ENCODE measurements at regions not wholly inside any gene's neighbourhood (a gene's known extent, or its start where the extent isn't known, plus 50 kb on each side); places are given as distances from the start of the nearest gene placed in this dataset.
"Not testable (repeated sequence)": the region's sequence is repeated elsewhere in the genome, so short reads cannot be mapped to it uniquely, and the experiment has no call there.

GRCh38 chr14:94864387-94865195, 94.7 kb upstream of the GSC start:
- intact Hi-C loops (cut with DNase I) = no loop called here
- DNase-seq (ENCODE audit: low spot score) = no peak

DNA sequence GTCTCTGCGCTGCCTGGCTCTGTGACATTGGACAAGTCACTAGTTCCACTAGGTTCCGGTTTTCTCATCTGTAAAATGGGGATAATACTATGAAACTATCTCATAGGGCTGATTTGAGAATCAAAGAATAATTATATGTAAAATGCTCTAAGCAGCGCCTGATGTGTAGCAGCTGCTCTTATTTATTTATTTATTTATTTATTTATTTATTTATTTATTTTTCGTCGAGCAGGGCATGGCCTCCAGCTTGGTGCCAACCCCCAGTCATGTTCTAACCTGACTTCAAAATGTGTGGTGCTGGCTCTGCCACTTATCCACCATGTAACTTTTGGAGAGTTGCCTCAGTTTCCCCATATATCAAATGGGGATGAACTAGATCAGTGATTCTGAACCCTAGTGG, 93.5 kb upstream of the GSC start:
- intact Hi-C loops (cut with DNase I) = no loop called here
- DNase-seq (ENCODE audit: low spot score) = no peak

DNA sequence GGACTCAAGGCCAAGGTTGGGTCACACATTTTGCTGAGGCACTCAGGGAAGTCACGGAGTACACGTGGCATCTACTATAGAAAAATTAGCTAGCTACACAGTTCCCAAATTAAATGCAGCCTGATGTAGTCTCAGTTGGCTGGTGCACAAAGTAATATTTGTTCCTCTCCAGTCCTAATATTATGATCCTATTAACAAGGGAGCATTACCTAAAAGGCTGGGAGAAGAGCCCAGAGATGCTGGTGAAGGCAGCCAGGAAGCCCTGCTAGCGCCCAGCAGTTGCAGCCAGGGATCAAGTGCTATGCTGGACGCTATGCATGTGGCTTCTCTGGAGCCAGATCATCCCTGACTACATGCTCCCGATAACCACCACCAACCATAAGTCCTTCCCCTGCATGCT, 88.0 kb upstream of the GSC start:
- DNase-seq (ENCODE audit: low spot score) = no peak
- intact Hi-C loops (cut with DNase I) = no loop called here

DNA sequence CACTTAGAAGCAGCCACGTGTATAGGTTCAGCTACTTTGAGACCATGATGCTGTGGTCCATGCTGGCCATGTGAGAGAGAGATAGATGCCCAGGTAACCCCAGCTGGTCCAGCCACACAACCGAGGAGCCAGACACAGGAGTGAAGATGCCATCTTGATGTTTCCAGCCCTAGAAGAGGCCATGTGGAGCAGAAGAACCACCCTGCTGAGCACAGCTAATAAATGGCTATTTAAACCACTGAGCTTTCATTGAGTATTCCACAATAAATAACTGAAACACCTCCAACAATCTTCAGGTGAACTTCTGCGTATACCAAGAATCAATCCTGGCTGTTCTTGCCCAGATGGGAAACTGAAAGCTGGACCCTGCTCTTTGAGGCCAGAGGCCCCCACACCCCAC, 84.0 kb upstream of the GSC start:
- intact Hi-C loops (cut with DNase I) = no loop called here
- DNase-seq (ENCODE audit: low spot score) = no peak

- intact Hi-C loops (cut with DNase I) = no loop called here
These were observed 80.6 kb upstream of the GSC start for GRCh38 chr14:94850309-94851211.

DNA sequence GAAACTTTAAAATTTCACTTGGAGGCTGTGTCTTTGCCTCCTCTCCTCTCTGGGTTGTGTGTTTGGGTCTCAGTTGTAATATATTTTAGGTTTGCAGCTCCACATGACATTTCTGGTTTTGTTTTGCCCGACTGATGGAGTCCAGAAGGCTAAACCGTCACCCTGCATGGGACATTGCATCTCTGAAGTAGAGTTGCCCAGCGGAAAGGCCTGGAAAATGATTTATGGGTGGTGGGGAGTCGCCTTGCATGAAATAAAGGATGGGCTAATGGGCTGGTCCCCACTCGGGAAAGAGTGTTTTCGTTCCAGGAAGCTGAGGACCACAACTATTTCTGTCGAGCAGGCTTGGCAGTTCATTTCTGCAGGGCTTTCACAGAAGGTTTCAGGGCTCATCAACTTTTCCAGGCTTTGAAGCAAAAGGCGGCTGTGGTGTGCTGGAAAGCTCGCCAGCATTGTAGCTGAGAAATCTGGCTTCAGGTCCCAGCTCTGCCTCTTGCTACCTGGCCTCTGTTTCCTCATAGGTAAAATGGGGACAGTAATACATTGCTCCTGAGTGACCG, 74.8 kb upstream of the GSC start:
- intact Hi-C loops (cut with DNase I) = no loop called here
- DNase-seq (ENCODE audit: low spot score) = no peak

More at GRCh38 chr14:94850309-94851211, 80.6 kb upstream of the GSC start:
- DNase-seq (ENCODE audit: low spot score) = no peak

GRCh38 chr14:94840467-94840866, 70.6 kb upstream of the GSC start:
- intact Hi-C loops (cut with DNase I) = no loop called here
- DNase-seq (ENCODE audit: low spot score) = no peak

DNA sequence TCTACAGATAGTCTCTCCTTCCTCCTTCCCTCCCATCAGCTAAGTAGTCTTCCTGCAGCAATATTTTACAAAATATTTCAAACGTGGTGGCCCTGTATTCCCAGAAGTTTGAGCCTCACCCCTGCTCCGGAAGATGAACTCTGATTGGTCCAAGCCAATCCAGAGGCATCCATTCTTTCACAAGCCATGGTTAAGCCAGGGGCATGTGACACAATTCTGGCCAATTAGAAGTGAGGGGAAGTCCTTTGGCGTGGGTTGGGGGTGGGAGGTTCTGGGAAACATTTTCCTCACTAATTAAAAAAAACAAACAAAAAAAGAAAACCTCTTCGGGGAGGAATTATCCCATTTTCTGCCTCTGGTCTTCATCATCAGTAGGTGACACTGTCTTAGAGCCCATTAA, 69.4 kb upstream of the GSC start:
- no peak for DNase-seq (ENCODE audit: low spot score)
- intact Hi-C loops (cut with DNase I) = loop anchor here in 1 of 2 donors (5.0 kb wide), 1 partner anchor 253 kb away; no protein-coding TSS in a partner anchor

DNA sequence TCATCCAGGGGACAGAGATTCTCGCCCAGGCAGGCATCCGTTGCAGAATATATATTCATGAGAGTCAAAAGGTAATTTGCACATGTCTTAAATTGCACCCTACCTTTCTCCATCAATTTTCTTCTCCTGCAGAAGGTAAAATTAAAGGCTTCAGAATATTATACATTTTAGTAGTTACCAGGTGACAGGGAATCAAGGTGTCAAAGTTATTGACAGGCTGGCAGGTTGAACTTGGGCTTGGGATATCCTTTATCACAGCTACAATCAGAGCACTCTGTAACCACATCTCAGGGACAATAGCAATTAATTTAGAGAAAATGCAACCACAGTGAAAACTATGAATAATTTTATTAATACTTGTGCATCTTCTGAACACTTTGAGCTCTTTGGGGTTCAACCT, 66.9 kb upstream of the GSC start:
- DNase-seq (ENCODE audit: low spot score) = no peak
- intact Hi-C loops (cut with DNase I) = loop anchor here in 1 of 2 donors (5.0 kb wide), 1 partner anchor 255 kb away; no protein-coding TSS in a partner anchor

GRCh38 chr14:94833633-94834032, 63.7 kb upstream of the GSC start:
- intact Hi-C loops (cut with DNase I) = no loop called here
- no peak for DNase-seq (ENCODE audit: low spot score)

DNA sequence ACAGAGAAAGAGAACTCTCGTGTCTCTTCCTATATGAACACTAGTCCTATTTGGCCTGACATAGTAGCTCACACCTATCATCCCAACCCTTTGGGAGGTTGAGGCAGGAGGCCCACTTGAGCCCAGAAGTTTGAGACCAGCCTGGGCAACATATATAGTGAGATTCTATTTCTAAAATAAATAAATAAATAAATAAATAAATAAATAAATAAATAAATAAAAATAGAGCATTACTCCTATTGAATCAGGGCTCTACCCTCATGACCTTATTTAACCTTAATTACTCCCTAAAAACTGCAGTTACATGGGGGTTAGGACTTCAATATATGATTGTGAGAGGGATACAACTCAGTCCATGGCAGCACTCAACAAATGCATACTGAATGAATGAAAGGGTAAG, 61.2 kb upstream of the GSC start:
- intact Hi-C loops (cut with DNase I) = no loop called here
- no peak for DNase-seq (ENCODE audit: low spot score)

GRCh38 chr14:94827711-94828447, 58.0 kb upstream of the GSC start:
- DNase-seq (ENCODE audit: low spot score) = no peak
- intact Hi-C loops (cut with DNase I) = no loop called here

- intact Hi-C loops (cut with DNase I) = no loop called here
- DNase-seq (ENCODE audit: low spot score) = no peak
These were observed 56.9 kb upstream of the GSC start for GRCh38 chr14:94826774-94827173.

DNA sequence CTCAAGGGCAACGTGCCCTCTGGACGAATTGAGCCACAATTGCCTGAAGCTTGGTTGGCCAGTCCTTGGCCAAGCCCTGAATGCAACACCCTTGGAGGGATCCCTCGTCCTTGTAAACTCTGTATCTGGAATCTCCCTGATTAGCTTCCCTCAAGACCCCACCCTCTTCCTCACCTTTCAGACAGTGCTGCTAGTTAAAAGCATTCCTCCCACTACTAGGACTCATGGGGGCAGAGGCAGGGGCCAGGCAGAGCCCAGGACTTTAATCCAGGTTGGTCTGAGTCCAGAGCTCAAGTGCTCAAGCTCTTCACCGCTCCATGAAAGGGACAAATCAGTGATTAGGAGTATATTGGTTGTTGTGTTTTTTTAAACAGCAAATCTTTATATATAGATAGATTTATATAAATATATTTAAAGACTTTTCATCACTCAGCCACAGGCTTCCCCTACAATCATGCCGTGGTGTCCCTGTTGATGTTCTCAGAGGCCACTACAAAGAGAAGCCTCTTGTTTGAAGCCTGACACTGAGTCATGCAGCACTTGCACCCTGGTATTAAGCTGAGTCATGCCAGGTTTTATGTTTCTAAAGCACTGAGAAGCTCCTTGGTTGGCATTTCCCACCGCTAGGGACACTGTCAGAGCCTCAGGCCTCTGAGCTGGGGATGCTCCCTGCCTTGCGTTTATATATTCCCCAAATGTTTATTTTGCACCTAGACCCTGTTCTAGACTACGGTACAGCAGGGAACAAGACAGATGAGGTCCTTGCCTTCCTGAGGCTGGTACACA, 53.8 kb upstream of the GSC start:
- intact Hi-C loops (cut with DNase I) = no loop called here
- no peak for DNase-seq (ENCODE audit: low spot score)

DNA sequence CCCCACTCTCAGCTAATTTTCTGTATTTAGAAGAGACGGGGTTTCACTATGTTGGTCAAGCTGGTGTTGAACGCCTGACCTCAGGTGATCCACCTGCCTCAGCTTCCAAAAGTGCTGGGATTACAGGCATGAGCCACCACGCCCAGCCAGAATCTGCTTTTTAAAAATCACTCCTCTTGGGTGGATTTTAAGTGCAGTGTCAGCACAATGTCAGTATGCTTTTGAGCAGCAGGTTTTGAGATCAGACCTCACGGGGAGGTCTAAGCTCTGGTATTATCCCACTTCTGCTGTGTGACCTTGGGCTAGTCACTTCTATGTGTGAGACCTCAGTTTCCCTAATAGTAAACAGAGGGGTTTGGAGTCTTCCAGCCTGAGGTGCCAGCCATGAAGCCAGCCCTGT, 51.8 kb upstream of the GSC start:
- intact Hi-C loops (cut with DNase I) = no loop called here
- no peak for DNase-seq (ENCODE audit: low spot score)

DNA sequence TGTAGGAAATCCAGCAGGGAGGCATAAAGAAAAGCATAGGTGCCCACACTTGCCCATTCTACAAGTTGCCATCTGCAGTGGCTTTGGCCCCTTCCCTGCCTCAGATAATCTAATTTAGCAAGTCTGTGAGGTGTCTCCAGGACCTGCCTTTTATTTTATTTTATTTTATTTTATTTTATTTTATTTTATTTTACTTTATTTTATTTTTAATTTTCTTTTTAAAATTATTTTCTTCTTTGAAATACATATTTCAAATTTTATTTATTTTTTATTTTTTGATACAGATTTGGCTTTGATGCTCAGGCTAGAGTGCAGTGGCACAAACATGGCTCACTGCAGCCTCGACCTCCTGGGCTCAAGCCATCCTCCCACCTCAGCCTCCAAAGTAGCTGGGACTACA, 51.0 kb upstream of the GSC start:
- intact Hi-C loops (cut with DNase I) = not testable (repeated sequence)

More for the DNA sequence above, 51.0 kb upstream of the GSC start:
- not testable (repeated sequence) for DNase-seq (ENCODE audit: low spot score)

All from posterior vena cava (tissue), 2 donors.